HG03520 (cell line): ENCODE measurements at regions not wholly inside any gene's neighbourhood (a gene's known extent, or its start where the extent isn't known, plus 50 kb on each side); places are given as distances from the start of the nearest gene placed in this dataset.
A peak's percentile ranks its signal among the peaks of the same experiment; 100 is the strongest.
"Not testable (repeated sequence)": the region's sequence is repeated elsewhere in the genome, so short reads cannot be mapped to it uniquely, and the experiment has no call there.

Source experiments
- ATAC-seq: cut with Tn5 transposase; IDR thresholded peaks from one replicate; pipeline ENCODE4 v1.9.1; 2021; ENCODE audit warnings: mild to moderate bottlenecking, moderate library complexity; ENCODE audit not compliant: unreplicated experiment

DNA sequence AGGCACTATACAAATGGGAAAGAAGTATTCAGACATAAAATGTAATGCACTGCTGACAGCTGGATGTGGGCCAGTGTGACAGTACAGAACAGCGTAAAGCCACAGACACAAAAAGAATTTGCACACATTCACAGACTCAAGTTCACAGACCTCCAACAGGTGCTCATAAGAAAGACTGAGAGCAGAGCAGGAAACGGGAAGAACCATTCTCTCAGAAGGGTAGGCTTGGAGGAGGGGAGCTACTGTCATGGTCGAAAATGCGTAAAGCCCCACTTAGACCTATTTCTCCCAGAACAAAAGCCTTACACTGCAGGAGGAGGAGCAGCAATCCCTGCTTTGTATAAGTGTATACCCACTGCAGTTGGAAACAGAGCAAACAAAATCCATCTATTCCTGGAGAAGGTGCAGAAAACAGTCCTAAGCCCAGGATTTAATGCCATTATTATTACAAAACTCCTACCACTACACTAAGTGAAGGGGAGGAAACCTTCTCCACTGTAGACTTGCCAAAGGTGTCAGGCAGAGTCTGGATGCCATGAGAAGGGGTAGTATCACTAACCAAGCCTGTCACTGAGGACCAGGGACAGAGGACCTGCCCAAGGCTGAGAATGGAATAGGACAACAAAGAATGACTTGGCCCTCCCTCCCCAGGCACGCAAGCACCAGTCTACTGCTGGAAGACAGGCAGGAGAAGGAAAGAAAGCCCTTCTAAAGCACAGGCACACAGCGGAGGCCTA is 103.0 kb upstream of the FAM25C start:
- not testable (repeated sequence) for ATAC-seq

GRCh38 chr10:48098854-48099253 is 99.3 kb upstream of the FAM25C start:
- not testable (repeated sequence) for ATAC-seq

DNA sequence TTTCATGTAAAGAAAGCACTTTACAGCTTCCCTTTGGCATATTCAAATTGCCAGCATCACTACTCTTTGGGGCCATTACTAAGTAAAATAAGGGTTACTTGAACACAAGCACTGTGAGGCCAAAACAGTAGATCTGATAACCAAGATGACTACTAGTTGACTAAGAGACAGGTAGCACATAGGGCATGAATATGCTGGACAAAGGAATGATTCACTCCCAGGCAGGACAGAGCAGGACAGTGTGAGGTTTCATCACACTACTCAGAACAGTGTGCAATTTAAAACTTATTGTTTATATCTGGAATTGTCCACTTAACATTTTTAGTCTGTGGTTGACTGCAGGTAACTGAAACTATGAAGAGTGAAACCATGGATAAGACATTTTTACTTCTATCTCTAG is 91.1 kb upstream of the FAM25C start:
- not testable (repeated sequence) for ATAC-seq

DNA sequence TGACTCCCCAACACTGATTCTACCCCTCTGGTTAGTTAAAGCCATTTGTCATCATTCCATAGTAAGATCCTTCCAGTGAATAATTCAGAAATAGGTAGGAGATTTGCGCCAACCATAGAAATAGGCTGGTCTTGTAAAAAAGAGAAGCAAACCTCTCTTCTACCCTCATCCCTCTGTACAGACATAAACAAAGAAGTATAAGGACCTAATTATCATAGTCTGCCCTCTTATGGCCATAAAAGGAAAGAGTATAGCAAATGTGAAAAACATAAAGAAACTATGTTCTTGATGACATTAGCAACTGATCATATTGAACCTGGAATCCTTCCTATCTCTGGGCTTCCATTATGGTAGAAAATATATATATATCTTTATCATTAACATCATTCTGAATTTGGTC is 88.5 kb upstream of the FAM25C start:
- ATAC-seq: not testable (repeated sequence)

DNA sequence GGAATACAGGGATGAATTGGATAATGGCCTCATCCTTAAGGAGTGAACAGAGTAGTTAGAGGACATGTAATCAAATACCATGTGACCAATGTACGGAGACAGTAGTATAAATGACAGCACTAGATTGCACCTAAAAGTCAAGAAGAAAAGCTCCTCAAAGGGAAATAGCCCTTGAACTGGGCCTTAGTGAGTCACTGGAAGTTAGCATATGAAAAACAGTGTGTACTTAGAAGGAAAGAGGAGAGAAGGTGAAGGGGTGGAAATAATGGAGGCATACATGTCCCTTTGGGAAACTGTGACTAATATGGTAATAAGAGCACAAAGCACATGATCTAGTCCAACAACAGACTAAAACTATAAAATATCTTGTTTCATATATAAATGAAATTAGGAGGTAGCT is 84.9 kb upstream of the FAM25C start:
- not testable (repeated sequence) for ATAC-seq

DNA sequence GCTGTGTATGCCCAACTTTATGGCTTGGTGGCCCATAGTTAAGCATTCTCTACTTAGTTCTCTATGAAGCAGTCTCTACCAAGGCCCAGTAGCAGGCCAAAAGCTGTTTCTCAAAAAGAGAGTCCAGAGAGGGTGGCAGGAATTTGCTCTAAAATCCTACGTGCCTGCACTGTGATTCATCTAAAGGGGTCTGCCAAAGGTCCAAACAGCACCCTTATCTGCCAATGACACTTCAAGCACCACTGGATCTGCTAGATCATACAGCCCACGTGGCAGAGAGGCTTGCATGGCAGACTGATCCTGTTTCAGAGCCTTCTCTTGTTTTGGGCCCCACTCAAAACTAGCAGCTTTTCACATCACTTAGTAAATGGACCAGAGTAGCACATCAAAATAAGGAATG is 71.6 kb upstream of the FAM25C start:
- ATAC-seq: not testable (repeated sequence)

DNA sequence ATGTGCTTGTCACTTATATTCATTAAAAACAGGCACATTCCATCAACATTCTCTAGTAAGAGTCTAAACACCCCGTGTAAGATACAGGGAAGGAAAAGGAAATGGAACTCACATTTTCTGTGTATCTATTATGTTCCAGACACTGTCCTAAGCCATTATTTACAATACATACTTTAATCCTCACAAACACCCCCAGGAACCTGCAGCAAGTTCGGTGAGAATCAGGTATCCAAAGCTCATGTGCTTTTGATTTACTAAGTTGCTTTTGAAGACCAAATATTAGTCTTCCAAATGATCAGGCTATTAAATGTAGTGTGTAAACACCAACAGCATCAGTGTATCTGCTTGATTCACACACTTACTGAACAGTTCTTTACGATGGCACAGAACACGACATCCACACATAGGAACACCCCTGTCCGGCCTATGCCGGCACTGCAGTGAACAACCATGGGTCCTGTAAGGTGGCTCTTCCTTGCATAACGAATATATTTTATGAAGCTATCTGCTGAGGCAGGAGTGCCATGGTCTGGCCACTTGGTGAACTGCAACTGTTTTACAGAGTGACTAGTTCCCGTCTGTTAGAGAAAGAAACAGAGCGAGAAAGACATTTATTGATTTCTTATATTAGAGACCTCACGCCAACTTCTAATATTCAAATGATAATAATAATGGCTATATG is 64.5 kb upstream of the FAM25C start:
- peak; percentile 94 for ATAC-seq

DNA sequence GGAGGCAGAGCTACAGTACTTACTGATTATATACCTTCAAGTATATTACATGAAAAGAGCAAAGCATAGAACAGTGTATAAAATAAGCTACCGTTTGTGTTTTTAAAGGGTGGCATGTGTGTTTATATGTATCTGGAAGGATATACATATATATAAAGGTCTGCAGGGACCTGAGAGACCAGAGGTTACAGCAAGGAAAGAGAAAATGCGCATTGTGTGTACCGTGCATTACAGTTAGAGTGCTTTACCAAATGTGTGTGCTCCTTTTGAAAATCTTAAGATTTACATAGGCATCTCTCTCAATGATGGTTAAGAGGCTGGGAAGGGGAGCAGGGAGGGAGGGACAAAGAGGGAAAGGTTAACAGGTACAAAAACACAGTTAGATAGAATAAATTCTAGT is 55.8 kb upstream of the FAM25C start:
- not testable (repeated sequence) for ATAC-seq
